Activated CD4-positive, CD25-positive, alpha-beta regulatory T cell (primary cell): ENCODE measurements at regions not wholly inside any gene's neighbourhood (a gene's known extent, or its start where the extent isn't known, plus 50 kb on each side); places are given as distances from the start of the nearest gene placed in this dataset.

Experiments used
- DNase-seq, 4 experiments: peaks; one replicate each; lab custom pipeline; 2025; lab: John Stamatoyannopoulos, UW

DNA sequence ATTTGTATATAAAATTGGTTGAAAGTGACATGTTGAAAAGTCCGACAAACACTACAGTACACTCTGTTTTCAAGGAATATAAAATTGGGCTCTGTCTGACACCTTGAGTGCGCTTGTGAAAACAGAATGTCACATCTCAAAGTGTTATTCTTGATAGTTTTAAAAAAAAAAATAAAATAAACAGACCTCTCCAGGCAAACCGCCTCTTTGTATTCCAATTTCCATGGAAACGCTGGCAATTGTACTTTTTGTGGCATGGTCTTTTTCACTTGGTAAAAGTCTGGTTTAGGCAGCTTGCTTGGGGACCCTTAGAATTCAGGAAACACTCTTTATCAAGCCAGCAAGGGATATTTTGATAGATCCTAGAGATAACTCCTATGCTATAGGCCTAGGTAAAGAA lies 302.5 kb downstream of the RAB28 start:
- DNase-seq = no peak

DNA sequence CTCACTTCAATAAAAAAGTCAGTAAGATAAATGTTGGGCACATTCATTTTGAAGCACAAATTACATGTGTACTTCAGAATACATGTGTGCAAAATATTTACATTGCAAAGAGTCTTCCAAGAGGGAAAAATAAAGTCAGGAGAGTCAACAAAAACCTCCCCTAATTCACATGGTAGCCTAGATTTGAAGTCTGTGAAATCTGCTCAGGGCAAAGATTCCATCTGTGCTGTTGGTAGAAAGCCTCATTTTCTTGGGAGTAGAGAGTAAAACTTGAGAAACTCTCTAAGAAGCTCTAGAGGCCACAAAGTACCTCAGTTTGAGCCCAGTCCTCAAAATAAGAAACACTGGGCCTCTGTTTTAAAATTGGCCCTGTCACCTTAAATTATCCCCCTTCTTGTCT lies 303.4 kb downstream of the RAB28 start:
- no peak for DNase-seq

DNA sequence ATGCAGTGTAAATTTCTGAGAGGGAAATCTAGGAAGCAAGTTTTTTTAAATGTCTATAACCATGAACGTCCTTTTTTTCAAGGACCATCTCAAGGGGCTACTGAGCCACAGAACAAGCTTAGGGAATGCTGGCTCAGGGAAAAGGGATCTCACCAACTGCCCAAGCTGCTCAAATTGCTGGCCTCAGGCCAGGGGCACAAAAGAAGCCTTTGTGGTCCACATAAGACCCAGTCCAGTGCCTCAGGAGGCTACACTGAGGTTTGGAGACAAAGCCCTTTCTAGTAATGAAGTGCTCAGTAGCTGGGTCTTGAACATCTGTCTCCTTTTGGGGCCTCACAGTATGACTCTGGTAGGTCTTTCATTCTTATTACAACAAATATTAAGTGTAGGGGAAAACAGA lies 305.5 kb downstream of the RAB28 start:
- no peak for DNase-seq

DNA sequence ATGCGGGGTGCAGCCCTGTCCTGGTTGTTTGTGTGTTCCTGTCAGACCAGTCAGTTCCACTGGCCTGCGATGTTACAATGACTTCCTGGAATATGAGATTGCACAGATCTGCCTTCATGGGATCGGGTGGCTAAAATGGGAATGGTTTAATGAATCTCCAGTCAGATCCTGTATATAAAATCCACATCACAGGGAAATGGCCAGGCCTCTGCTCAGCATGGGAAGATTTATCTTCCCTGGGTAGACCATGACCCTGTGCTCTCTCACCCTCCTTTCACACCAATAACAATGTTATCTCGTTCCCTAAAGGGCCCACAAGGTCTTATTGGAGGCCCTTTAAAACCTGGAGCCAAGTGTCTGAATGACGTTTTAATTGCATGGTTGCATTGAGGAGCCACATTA lies 307.4 kb downstream of the RAB28 start:
- DNase-seq = no peak

DNA sequence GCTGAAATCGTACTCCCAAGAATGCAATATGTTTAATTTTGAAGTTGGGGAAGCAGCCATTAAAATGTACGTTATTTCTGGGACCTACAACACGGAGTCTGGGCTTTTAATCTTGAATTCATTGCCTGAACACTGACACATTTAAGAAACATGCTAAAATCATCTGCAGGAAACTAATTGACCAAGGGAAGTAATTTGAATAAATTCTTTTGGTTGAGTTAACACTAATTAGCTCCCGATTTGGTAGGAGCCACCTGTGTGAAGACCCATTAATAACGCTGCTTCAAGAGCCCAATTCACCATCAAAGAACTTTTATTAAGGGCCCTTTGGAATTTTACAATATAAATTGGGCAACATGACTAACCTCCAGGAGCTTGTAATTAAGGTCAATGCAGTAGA lies 309.2 kb downstream of the RAB28 start:
- DNase-seq = no peak

DNA sequence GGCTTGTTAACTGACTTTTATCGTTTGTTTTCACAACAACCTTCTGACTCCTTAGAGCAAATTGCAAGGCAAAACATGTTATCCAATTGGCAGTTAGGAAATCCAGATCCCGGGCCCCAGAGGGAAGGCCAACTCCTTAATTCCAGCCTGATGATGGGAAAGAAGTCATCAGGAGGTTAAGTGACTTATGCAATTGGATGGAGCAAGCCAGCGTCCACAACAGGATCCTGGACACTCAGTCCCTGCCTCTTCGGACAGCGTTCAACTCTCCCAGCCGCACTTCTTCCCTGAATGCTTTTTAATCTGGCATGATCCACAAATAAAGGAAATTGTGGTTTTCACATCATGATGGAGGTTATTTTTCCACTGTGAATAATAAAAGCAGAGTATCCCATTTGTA lies 310.1 kb downstream of the RAB28 start:
- DNase-seq = no peak

DNA sequence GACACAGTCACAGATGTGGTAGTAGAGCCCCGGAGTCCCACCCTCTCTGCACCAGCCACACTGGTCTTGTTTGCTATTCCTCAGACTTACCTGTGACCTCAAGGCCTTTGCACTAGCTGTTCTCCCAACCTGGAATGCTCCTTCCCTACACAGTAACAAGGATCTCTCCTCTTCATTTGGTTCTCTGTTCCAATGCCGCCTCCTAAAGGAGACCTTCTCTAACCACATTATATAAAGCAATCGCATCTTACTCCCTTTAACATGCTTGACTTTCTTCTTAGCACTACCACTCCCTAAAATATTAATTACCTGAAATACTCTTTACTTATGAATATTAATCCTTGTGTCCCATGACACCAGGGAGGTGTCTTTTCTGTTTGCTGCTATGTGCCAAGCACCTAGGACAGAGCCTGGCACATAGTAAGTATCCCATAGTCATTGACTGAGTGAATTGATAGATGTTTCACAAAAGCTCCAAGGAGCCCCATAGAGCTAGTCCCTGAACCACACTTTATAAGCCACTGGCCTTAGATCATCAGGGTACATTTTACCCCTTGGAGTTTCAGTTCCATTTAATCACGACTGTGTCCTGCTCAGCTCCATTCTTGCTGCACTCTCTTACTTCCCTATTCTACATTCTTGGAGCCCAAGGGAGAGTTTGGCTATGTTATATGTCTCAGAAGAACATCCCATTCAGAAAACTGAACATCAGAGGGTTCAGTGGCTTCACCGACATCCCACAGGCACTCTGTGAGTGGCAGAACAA lies 312.7 kb downstream of the RAB28 start:
- no peak for DNase-seq

DNA sequence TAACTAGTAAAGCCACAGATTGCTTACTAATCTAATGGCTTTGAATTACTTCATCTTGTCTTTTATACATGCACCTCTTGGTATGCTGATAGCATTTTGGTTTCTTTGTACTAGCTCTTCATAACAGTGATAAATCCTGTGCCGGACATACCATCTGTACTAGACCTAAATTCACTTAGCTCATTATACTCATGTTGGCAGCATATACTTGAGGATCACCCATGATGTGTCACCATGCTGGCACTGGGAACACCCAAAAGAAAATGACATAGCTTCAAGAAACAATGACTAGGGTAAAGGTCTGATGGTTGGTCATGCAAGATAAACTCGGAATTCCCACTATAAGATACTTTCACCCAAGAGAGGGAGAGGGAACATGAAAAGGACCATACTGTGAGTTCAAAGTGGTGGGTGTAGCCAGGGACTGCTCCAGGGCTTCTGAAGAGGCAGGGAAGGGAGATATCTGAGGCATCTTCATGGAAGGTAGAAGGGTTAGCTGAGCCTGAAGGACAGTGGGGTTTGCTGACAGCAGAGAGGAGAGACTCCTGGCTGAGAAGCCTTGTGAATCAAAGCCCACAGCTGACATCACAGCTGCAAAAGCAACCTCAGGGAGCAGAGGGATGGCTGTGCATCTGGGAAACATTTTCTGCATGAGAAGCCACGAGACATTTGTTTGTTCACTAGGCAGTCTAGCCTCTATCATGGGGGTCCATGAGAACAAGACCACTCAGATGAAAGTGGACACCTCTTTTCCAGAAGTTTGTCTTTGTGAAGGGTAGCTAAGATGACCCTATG lies 314.2 kb downstream of the RAB28 start:
- DNase-seq = no peak

DNA sequence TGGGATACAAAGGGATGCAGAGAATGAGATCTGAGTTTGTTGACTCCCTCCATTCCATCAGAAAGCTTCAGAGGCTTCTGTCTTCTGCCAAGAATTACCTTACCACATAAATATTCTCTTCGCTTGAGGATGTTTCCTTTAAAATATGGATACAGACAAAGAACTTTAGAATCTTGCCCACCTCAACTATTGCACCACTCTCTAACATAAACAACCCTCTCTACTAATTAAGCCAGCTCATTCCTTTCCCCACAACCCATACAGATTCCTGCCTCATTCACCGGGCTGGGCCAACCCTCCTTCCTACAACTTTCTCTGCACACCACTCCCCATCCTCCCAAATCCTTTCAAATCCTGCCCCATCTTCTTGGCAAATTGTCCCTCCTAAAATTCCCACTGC lies 315.8 kb downstream of the RAB28 start:
- DNase-seq = no peak

DNA sequence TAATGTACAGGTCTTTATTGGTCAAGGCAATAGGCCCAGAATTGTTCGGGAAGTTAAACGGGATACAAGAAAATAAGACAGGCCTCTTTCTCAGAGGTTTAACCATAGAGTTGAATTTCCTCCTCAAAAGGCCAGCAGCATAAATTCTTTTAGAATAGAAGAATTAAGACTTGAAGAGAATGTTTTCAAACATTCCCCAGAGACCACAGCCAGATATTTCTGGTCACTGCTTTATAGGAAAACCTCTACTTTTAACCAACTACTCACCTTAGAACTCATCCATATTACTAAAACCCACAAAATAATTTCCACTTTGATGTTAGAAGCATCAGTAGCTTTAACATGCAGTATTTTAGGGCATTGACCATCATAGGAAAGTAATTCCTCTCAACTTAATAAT lies 317.9 kb downstream of the RAB28 start:
- DNase-seq = no peak

DNA sequence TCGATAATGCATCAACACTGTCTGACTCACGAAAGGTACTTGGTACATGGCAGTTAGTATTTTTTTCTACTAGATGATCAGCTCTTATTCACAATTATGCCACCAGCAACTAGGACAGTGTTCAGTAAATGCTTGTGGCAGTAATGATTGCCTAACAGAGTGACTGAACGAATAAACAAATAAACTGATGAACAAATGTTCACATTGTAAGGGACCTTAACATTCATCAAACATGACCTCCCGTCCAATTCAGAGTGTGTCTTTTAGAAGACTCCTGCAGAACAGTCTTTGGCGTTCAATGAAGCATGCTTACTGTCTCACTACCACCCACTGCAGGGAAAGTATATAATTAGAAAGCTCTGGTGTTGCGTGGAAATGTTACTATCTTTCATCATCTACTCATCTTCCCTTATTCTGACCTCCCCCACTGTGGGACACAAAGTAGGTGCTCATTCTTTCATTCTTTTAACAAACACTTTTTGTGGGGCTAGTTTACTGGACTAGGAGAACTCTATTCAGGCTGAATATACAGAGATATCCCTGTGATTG lies 319.3 kb downstream of the RAB28 start:
- no peak for DNase-seq

DNA sequence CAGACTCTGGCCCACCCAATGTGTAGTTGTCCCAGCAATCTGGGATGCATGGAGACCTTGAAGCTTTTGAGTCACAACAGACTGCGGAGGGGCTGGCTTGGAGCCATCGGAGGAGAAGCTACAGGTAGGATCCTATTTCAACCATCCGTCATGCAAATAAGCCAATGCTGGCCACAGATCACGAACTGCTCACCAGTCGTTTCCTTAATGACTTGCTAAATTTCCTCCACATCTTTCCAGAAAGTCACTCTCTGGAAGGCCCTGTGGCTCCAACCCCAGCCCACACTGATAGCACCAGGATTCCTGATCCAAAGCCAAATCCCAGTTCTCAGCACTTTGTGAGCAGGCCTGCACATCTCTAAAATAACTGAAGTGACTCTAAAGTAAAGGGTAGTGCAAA lies 321.3 kb downstream of the RAB28 start:
- no peak for DNase-seq

DNA sequence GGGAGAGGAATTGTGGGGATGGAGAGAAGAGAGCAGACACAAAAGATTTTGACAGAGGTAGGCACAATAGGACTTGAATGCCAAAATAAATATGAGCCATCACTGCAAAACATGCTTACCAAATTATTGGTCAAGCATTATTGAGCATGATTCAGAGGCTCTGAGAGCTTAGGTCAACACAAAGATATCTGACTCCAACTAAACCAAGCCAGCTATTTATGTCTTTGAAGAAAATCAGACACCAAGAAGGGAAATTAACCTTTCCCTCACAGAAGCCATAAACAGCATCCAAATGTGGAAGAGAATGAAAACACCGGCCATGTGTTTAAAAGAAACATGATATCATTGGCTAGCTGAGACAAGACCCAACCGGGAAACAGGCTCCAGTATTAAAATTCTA lies 323.2 kb downstream of the RAB28 start:
- no peak for DNase-seq

DNA sequence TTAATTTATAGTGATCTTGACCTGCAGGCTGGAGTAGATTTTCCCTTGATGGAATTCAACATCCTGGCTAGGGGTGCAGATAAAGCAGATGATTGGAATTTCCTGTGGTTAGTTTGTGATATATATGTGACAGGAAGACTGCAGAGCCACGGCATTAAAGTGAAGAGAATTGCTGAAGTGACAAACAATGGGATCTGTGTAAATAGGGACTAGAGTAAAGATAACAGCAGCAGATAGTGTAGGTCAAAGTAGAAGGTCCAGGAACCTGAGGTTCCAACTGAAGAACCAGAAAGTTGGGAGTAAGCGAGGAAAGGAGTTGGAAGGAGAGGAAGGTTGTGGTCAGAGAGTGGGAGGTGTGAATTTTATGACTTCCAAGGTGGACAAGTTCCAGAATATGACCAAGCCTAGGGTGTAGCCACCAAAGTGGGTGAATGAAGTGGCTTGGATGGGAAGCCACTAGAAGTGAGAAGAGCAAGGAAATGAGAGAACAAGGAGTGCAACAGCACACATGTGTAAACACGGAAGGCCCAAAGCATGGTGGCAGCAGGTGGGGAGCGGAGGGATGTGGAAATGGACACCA lies 325.0 kb downstream of the RAB28 start:
- DNase-seq = no peak

DNA sequence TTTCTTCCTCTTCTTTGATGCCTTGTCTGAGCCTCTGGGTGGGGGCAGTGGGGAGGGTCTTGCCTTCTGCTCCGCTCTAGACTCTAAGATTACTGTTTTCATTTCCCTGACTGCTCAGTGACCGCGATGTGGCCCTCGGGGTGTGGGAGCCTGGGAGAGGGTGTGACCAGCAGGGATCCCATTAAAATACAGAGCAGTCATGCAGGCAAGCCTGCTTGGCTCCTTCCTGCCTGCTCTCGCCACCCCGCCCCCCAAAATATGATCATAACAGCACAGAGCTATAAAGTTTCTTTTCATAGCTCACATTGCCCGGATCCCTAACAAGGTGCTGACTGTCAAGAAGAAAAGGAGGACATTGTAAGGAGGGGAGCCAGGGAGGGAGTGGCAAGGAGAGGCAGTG lies 332.9 kb downstream of the RAB28 start:
- DNase-seq = no peak

DNA sequence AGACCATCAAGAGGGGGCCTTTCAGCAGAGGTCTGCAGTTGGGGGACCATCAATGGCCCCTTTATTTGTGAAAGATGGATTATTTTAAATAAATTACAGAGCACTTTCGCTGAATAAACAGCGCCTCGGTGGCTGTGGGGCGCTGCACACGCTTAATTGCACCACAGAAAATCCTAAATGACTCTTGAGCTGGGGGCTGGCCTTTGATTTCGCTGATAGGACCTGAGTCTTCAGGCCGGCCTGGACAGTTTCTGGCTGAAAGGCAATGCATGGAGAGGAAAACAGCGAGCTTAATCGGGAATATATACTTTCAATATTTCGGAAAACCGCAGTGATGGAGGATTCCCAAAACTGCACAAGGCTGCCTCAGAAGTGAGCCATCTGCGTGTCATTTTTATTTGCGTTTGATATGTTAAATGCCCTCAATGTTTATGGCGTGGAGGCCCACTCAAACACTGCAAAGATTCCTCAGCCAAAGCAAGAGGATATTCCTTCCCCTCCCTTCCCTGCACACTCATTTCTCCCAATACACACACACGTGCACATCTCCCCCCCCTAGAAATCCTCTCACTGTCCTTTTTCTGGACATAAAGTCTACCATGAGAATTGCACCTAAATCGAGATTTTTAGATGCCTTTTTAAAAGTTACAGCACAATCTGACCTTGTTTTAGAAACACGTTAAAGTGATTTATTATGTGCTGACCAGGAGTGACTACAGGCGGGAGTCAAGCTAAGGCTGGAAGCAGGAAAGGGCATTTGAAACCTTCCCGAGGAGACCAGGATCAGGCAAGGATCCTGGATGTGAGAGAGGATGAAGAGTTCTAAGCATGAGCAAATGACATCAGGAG lies 340.7 kb downstream of the RAB28 start:
- no peak for DNase-seq

DNA sequence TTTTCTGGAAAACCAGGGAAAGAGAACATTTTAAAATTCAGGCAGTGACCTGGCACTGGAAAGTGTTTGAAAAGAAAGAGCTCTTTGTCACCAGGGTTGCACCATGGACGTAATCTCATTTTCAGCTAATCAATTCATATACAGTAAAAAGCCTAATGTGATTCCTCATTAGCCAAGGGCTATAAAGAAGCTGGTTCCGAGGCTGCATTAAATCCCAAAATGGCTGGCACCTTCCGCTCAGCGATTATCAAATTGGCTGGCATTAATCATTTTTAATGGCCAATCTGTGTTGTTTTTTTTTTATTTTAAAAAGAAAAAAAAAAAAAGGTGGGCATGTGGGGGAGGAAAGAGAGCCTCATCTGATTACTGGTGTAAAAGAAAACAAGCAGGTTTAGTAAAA lies 341.4 kb downstream of the RAB28 start:
- DNase-seq = no peak

DNA sequence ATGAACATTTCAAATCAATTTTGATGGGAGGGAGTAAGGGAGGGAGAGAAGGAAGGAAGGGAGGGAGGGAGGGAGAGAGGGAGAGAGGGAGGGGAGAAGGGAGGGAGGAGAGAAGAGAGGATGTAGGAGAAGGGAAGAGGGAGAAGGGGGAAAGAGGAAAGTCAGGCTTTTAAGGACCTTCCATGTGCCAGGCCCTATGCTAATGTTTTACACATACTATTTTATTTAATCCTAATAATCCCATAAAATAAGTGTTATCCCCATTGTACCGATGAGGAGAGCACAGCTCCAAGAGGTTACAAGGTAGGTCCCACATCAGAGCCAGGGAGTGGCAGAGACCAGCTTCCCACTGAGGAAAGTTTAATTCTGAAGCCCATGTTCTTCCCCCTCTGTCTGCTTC lies 341.9 kb downstream of the RAB28 start:
- no peak for DNase-seq

DNA sequence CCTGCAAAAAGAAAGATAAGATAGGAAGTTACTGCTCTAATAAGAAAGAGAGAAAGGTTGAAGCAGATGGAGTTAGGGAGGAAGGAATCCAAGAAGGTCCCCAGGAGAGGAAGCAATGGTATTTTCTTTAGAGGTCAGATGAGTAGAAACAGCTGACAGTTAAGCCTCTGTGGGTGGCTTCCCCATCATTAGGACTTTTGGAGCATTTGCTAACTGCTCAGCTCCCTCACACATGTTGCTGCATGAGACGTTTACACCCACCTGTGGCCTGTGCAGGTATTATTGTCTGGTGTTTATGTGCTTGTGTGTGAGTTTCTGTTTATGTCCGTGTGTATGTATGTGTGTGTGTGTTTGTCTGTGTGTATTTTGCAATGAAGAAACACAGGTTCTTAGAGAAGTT lies 346.8 kb downstream of the RAB28 start:
- no peak for DNase-seq

DNA sequence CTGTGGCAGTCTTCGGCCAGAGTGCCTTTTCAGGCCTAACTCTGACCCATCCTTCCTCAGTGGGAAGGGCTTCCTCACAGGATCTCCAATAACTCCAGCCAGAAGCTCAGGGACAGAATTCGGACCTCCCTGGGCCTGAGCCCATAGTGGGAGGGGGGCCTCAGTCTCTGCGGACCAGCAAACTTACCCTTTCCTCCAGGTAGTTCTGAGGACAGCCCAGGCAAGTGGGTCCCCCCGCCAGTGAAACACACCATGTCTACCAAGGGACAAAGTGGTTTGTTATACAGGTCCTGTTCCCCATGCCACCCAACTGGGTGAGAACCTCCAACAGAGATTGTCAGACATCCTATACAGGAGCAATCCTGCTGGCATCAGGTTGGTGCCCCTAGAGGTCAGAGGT lies 350.4 kb downstream of the RAB28 start:
- DNase-seq = no peak

DNA sequence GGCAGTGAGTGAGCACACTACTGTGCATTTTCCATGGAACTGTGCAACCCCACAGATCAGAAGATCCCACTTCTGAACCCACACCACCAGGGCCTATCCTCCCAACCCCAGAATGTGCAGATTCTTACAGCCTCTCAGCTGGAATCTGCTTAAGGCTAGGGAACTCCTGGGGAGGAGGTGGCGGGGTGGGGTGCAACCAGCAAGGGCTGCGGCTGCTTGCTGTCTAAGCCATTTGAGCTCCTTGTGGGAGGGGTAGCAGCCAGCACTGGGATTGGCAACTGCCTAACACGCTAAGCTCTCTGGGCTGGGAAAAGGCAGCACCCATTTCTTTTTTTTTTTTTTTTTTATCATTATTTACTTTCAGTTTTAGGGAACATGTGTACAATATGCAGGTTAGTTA lies 353.3 kb downstream of the RAB28 start:
- no peak for DNase-seq

DNA sequence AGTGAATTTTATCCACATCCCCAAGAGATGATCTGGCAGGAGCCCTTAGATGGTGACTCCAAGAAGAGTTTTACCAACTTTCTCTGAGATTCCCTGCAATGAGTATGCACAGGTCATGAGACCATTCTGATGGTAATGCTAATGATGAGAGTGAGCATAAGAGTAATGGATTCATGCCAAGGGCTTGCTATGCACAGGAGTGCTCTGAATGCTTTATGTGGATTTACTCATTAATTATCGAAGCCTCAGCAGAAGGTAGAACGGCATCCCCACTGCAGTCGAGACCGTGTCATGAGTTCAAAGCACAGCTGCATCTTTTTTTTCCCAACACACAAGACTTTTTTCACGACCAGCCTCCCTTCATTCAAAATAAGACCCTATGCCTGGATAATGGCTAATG lies 355.0 kb downstream of the RAB28 start:
- no peak for DNase-seq
